Glutamatergic neuron (in vitro differentiated cells): ENCODE measurements at regions not wholly inside any gene's neighbourhood (a gene's known extent, or its start where the extent isn't known, plus 50 kb on each side); places are given as distances from the start of the nearest gene placed in this dataset.
A peak's percentile ranks its signal among the peaks of the same experiment; 100 is the strongest.

Experiments
- DNase-seq: peaks from one replicate; pipeline ENCODE4 v3.0.0; 2022
- H3K27ac Mint-ChIP-seq: one replicate; pipeline ENCODE4 v1.8.0; 2020; ENCODE audit warnings: mild to moderate bottlenecking, mixed read lengths, inconsistent platforms; ENCODE audit not compliant: unreplicated experiment
- H3K27me3 Mint-ChIP-seq: one replicate; pipeline ENCODE4 v1.8.0; 2020; ENCODE audit warnings: mild to moderate bottlenecking, moderate library complexity, mixed read lengths, inconsistent platforms; ENCODE audit not compliant: unreplicated experiment
- H3K36me3 Mint-ChIP-seq: one replicate; pipeline ENCODE4 v1.8.0; 2020; ENCODE audit warnings: mild to moderate bottlenecking, mixed read lengths, inconsistent platforms; ENCODE audit not compliant: unreplicated experiment
- H3K4me1 Mint-ChIP-seq: one replicate; pipeline ENCODE4 v1.8.0; 2020; ENCODE audit warnings: mild to moderate bottlenecking, low read depth, mixed read lengths, inconsistent platforms; ENCODE audit not compliant: unreplicated experiment
- H3K4me3 Mint-ChIP-seq: one replicate; pipeline ENCODE4 v1.8.0; 2020; ENCODE audit warnings: mild to moderate bottlenecking, mixed read lengths, inconsistent platforms; ENCODE audit not compliant: unreplicated experiment
- H3K9me3 Mint-ChIP-seq: one replicate; pipeline ENCODE4 v1.8.0; 2020; ENCODE audit warnings: mild to moderate bottlenecking, moderate library complexity, mixed read lengths, inconsistent platforms; ENCODE audit not compliant: unreplicated experiment
- TF ChIP-seq, protein P1 (sequence below): fragments of 200-600 bp; sonication (generic); IDR thresholded peaks from one replicate; pipeline ENCODE4 v1.5.0; 2021; ENCODE audit not compliant: partially characterized antibody, unreplicated experiment

DNA sequence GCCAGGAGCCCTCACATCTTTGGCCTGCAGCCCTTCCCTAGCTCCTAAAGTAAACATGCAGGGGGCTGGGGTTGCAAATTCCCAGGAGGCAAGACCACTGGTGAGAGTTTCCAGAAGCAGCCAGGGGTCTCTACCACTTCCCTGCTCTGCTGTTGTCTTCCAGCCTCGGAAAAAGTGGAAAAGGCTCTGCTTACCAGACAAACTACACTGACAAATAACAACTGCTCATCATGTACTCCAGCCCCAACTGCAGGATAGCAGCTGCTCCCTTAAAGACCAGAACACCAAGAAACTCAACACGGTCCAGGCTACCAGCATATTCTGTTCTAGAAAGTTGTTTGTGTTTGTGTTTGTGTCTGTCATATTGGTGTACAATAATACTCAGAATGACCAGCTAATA is 187.5 kb upstream of the MARCKS start:
- Mint-ChIP-seq H3K4me3 (no peak overlapping the region), H3K9me3 (peaks cover 2% of the 10 kb centered on the region), H3K27me3 (no peaks in the 10 kb centered on the region), H3K27ac (no peak overlapping the region), H3K36me3 (no peaks in the 10 kb centered on the region), H3K4me1 (peaks cover 6% of the 10 kb centered on the region)
- TF ChIP-seq, protein P1, sequence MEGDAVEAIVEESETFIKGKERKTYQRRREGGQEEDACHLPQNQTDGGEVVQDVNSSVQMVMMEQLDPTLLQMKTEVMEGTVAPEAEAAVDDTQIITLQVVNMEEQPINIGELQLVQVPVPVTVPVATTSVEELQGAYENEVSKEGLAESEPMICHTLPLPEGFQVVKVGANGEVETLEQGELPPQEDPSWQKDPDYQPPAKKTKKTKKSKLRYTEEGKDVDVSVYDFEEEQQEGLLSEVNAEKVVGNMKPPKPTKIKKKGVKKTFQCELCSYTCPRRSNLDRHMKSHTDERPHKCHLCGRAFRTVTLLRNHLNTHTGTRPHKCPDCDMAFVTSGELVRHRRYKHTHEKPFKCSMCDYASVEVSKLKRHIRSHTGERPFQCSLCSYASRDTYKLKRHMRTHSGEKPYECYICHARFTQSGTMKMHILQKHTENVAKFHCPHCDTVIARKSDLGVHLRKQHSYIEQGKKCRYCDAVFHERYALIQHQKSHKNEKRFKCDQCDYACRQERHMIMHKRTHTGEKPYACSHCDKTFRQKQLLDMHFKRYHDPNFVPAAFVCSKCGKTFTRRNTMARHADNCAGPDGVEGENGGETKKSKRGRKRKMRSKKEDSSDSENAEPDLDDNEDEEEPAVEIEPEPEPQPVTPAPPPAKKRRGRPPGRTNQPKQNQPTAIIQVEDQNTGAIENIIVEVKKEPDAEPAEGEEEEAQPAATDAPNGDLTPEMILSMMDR: no peak
- DNase-seq: no peak

DNA sequence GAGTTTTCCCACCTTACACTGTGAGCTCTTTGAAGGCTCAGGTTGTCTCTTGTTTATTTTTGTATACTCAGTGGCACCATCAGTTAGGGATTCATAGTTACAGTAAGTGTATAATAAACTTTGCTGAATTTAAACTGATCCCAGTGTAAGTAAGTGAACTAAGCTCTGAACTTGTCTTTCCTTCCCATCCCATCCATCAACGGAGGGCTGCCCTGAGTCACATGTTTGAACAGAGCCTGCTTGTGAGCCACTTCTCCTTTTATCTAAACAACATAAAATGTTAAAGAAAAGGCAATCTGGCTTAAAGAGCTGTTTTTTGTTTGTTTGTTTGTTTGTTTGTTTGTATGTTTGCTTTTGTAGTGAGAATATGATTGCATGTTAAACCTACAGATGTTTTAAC is 185.7 kb upstream of the MARCKS start:
- Mint-ChIP-seq H3K27ac (no peak overlapping the region), H3K36me3 (no peaks in the 10 kb centered on the region), H3K4me1 (peaks cover 6% of the 10 kb centered on the region), H3K4me3 (no peak overlapping the region), H3K9me3 (peaks cover 2% of the 10 kb centered on the region), H3K27me3 (no peaks in the 10 kb centered on the region)
- TF ChIP-seq, protein P1: no peak
- DNase-seq: no peak

DNA sequence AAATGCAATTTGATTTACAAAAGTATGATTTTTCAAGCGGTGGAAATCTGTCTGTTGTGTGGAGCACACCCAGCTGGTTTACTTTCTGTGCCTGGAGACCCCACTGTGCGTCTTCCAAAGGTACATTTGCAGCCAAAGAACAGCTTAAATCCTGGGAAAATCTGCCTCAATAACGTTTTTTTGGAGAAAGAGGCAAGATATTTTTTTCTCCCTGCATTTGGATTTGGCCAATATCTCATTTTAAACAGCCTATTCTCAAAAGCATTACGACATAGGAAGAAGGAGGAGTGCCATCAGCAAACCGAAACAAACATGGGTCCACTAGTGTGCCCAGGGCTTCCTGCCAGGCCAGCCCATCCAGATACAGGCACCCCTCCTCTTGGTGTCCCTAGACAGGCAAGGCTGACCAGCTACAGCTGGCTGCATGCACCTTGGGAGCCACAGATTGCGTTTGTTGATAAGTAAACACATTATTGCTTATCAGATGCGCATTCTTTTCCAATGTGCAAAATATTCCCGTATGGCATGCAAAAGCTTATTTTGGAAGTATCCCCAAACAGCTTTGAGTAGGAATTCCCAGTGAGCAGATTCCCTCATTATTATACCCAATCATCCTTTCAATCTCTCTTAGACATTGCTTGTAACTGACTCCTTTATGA is 184.5 kb upstream of the MARCKS start:
- TF ChIP-seq, protein P1: no peak
- DNase-seq: peak; percentile 19
- Mint-ChIP-seq H3K36me3 (no peaks in the 10 kb centered on the region), H3K9me3 (peaks cover 3% of the 10 kb centered on the region), H3K27me3 (no peaks in the 10 kb centered on the region), H3K4me3 (no peak overlapping the region), H3K27ac (no peak overlapping the region), H3K4me1 (peaks cover 15% of the 10 kb centered on the region)

DNA sequence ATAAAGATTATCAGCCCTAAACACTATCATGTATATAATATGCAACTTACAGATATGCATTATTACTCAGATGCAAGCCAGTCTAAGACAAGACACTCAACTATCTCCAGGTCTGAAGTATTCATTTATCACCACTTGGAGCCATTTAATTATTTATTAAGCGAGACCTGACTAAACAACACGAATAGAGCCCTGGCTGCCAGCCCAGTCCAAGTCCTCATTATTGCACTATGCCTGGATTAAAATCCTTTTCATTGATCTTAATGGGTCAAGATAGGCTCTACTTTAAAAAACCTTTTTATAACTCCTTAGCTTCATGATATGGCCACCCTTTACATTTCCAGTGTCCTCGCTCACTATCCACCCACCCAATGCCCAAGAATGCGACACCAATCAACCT is 183.1 kb upstream of the MARCKS start:
- H3K4me3 Mint-ChIP-seq: no peak overlapping the region
- peaks cover 16% of the 10 kb centered on the region for H3K4me1 Mint-ChIP-seq
- no peak overlapping the region for H3K27ac Mint-ChIP-seq
- peaks cover 9% of the 10 kb centered on the region for H3K9me3 Mint-ChIP-seq
- DNase-seq: no peak
- no peaks in the 10 kb centered on the region for H3K27me3 Mint-ChIP-seq
- H3K36me3 Mint-ChIP-seq: no peaks in the 10 kb centered on the region
- TF ChIP-seq, protein P1: no peak

DNA sequence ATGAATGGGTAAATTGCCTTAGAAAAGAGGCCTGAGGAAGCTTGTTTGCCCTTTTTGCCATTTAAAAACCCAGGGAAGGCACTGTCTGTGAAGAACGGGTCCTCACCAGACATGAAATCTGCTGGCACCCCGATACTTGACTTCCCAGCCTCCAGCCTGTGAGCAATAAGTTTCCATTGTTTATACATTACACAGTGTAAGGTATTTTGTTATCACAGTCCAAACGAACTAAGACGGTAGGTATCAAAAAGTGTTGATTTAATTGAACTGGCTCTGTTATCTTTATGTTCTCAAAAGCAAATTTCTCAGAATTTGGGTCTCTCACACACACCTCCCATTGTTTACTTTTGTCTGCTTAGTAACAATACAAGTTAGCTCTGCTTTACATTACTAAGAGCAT is 181.1 kb upstream of the MARCKS start:
- peaks cover 16% of the 10 kb centered on the region for H3K4me1 Mint-ChIP-seq
- H3K36me3 Mint-ChIP-seq: no peaks in the 10 kb centered on the region
- H3K4me3 Mint-ChIP-seq: no peak overlapping the region
- peaks cover 9% of the 10 kb centered on the region for H3K9me3 Mint-ChIP-seq
- H3K27ac Mint-ChIP-seq: no peak overlapping the region
- H3K27me3 Mint-ChIP-seq: no peaks in the 10 kb centered on the region
- no peak for DNase-seq
- TF ChIP-seq, protein P1: no peak
